ENCODE measurements at regions not wholly inside any gene's neighbourhood (a gene's known extent, or its start where the extent isn't known, plus 50 kb on each side); places are given as distances from the start of the nearest gene placed in this dataset.

- no peak for TF ChIP-seq HDAC2 (IDR thresholded peaks at IDR 0.05; ENCODE audit: borderline replicate concordance in 1 of 2, low read depth in 2 of 2, low read length in 2 of 2)
Observed at GRCh38 chr18:39380186-39380725, 1814.7 kb upstream of the CELF4 start (continued).

Measured in H1 (cell line).